NCI-H2029 treated with DMSO at 0.1 percent for 48 hours (cell line): ENCODE measurements at regions not wholly inside any gene's neighbourhood (a gene's known extent, or its start where the extent isn't known, plus 50 kb on each side); places are given as distances from the start of the nearest gene placed in this dataset.

Source experiments
- DNase-seq: peaks from one replicate; lab custom pipeline; 2025; lab: John Stamatoyannopoulos, UW

DNA sequence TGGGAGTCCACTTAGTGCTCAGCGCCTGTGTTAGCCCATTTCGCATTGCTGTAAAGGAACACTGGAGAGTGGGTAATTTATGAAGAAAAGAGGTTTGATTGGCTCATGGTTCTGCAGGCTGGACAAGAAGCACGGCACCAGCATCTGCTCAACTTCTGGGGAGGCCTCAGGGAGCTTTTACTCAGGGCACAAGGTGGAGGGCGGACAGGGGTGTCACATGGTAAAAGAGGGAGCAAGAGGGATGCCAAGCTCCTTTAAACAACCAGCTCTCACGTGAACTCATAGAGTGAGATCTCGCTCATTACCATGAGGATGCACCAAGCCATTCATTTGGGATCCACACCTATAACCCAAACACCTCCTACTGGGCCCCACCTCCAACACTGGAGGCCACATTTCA lies 181.4 kb upstream of the TLE3 start:
- no peak for DNase-seq

DNA sequence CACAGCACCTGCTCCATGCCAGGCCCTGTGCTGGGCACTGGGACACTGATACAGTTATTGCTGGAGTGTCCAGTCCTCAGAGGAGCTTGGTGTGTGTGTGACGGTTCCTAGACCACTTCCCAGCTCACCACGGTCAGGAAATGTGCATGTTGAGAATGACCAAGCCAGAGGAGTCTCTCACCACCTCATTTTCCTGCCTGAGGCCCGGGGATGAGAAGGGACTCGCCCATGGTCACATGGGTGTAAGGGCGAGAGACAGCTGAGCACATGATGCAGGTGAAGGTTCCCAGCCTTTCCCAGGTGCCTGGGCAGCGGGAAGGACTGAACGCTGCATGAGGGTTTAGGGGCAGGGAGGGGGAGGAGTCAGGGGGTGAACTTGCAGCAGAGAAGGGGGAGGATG lies 180.9 kb upstream of the TLE3 start:
- no peak for DNase-seq

DNA sequence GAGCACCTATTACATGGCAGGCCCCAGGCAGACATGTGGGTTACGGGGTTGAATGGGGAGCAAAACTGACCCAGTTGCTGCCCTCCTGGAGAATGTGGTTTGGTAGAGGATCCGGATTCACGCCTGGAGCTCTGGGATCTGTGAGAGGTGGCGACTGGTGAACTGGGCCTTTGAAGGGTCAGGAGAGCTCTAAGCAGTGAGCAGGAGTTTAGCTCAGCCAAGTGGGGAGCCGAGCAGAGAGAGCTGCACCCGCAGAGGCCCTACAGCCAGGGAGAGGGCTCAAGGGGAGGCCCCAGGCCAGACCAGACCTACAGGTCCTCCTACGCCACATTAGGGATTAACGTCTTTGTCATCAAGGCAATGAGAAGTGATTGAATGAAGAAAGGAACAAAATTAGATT lies 179.8 kb upstream of the TLE3 start:
- DNase-seq = no peak

DNA sequence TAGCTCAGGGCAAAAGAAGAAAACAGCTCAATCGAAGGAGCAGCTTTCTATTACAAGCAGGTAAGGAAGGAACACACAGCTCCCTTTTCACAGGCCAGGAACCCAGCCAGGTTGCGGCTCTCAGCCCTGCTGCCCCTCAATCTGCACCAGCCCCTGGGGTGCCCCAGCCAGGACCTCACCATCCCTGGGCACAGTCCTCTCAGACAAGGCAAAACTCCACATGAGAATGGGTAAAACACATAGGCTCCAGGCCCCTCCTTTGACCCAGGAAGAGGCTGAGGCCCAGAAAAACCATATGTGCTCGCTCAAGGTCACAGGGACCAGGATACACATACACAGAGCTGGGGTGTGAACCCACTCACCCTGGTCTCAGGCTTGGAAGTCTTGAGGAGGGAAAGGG lies 178.7 kb upstream of the TLE3 start:
- no peak for DNase-seq

DNA sequence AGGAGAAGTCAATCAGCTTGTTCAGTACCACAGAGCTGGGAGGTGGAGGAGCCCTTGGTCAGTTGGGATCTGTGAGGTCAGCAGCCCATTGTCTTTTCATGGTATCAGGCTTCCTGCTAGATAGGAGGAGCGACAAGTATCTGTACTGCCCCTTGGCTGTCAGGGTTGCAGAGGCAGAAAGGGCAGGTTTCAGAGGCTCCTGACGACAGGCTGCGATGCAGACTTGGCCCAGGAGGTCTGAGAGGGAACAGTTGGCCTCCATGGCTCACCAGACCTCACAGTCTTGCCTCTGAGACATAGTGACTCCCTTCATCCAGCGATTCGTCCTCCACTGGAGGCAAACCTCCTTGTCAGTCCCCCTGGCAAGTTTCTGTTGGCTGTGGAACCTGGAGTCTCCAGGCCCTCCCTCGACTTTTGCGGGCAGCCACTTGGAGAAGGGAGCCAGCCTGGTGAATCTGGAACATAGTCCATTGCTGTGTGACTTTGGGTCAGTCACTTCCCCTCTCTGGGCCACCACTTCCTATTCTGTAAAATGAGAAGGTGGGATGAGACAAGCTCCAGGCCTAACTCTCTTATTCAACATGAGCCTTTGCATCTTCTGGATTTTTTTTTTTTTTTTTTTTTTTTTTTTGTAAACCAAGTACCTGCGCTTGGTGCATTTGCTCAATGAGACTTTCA lies 177.9 kb upstream of the TLE3 start:
- no peak for DNase-seq

DNA sequence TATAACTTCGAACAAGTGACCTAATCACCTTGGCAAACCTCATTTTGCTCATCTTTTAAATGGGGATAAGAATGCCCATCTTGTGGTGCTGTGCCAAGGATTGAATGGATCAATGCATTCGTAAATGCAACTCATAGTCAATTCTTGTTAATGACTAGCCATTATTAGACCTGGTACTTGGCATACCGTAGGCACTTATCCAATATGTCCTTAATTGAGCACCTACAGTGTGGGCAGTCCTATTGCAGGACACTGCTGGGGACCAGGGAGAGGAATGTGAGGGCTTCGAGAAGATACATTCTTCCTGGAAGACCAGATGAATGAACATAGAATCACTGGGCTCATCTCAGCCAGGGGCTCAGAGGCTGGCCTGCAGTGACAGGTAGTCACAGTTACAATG lies 177.2 kb upstream of the TLE3 start:
- no peak for DNase-seq

DNA sequence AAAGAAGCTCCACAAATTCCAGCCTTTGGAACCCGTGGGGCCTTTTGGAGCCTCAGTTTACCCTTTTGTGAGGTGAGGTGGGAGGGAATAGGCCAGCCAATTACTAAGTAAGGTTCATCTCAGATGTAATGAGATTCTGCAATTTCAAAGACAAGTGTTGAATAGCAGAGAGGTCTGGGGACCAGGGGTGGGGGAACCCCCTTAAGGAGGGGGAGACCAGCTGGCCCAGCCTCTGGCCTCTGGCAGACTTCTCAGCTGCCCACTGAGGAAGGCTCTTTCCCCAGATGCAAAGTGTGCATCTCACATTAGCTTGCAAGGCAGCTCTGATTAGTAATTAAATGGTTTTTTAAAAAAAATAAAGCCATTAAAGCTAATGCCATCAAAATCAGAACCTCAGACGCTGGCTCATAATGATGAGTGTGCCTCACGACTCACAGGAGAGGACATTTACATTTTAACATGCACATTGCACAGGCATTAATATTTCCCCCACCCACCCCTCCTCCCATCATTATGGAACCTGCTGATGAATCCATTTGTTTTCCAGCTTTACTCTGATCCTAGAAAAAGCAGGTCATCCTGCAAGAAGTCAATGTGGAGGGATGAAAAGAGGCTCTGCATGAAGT lies 176.7 kb upstream of the TLE3 start:
- DNase-seq = no peak

DNA sequence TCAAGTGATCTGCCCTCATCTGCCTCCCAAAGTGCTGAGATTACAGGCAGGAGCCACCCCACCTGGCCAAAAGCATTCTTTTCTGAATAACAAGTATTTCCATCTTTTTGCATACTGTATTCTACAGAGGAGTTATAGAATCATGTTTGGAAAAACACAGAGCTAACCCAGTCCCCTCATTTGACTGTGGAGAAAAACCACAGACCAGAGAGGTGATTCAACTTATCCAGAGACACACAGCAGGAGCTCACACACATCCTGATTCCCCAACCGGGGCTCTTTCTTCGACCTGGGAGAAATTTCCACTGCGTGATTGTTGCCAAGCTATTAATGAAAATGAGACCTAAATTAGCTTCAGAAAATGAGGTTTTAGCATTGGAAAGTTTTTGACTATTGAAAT lies 176.1 kb upstream of the TLE3 start:
- no peak for DNase-seq

DNA sequence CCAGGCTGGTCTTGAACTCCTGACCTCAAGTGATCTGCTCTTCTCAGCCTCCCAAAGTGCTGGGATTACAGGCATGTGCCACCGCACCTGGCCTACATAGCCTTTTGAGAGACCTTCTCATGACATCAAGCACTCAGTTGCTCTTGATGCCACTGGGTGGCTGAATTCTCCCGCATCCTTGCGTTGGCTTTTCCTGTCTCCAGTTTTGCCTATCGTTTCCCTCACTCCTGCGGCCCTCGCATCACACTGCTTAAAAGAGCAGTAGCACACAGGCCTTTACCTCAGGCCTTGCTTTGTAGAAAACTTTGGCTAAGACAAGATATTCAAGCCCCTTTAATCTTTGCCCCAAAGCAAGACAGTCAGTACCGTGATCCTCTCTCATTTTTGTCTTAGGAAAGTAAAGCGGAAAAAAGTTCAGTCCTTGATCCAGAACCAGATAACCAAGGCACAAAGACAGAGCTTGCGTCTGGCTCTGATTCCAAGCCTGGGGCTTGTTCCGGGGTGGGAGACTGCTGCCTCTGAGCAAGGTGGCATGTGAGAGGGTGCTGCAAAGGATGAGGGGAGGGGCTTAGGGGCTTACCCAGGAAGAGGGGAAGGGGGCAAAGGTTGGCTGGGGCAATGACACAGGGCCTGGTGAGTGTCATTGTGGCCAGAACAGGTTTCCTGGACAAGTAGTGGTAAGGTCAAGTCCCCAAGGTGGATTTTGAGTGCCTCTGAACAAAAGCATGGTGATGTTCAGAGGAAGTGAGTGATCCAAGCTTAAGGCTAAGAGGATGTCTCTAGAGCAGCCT lies 175.0 kb upstream of the TLE3 start:
- DNase-seq = no peak

DNA sequence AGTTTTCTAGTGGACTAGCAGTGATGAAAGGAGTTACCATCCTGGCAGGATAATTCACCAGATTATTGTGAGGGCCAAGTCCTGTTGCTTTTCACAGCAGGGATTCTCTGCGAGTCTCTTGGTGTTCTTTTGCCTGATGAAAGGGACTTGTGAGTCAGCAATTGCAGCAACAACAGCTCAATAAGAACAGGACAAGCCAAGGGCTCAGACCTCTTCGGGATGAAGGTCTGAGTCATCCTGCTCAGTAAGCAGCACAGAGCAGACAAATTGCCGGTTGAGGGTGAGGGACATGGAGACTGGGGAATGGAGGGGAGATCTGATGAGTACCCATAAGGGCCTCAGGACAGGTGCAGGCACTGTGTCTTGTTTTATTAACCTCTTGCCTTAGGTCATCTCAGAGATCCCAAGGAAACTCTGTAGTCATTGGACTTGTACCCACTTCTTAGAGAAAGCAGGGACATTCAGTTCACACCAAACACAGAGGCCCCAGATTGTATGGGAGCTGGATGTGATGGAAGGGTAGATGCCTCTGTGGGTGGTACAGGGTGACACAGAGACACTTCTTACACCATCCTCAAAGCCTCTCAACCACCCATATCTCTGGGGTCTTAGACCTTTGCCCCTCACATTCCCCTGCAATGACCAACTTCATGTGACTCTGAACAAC lies 173.8 kb upstream of the TLE3 start:
- no peak for DNase-seq

DNA sequence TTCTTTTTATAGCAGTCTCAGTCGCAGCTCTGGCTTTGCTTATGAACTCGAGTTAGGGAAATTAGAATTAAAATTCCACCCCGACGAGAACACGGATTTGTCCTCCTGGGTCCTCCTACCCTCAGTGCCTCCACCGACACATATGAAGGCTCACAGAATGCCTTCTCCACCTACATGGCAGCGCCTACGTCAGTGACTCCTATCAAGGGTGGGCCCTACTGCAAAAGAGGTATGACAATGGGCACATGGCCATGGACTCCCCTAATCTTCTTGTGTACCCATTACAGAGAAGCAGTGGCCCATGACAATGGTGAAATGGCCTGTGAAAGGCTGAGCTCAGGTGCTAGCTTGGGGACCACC lies 173.0 kb upstream of the TLE3 start:
- no peak for DNase-seq

DNA sequence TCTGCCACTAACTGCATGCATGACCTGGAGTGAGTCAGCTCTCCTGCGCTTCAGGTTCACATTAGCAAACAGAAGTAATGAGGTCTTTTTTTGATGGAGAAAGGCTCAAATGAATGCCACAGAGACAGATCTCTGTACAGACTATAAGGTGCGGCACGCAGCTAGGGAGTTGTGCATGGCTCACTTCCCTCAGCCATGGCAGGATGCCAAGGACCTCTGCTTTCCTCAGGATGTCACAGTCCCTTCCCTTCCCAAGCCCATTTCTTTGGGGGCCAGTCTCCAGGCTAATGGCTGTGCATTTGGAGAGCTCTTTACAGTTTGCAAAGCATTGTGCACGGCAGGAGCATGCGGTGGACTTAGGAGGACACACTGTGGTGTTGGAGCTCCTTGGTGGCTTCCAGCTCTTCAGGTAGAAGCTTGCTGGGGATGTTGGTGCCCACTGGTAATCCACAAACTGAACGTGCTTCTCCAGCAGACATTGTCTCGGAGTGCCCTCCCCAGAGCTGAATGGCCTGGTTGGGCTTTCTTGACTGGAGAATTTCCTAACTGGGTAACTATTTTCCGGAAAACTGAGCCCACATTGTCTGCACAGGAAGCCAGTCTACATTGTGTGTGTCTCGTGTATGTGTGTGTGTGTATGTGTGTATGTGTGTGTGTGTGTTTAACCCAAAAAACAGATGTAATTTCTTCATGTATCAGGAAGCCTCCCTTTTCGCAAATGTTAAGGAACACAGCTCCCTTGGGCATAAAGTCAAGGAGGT lies 172.5 kb upstream of the TLE3 start:
- no peak for DNase-seq

DNA sequence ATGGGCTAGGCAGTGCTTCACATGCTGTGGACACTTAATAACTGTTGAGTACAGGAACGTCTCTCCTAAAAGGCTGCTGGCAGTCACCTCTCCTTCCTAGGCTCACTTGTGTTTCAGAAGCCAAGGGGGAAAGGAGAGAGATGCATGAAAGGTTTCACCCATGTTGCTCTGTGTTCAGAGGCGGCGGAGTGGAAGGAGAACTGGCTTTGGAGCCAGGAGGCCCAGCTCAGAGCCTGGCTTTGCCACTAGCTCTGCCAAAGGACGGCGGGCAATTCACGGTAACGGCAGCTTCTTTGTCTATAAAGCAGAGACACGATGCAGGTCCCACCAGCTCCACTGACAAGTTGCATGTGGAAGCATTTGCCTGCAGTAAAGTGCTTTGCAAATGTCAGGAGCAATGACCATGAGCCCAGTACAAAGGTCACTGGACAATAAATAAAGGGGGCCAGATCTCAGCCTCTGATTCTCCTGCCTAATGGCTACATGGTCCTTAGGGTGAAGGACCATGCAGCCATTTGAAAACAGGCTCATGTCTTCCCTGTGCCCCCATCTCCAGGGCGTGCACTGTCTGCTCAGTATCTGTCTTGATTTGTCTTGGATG lies 171.7 kb upstream of the TLE3 start:
- no peak for DNase-seq

DNA sequence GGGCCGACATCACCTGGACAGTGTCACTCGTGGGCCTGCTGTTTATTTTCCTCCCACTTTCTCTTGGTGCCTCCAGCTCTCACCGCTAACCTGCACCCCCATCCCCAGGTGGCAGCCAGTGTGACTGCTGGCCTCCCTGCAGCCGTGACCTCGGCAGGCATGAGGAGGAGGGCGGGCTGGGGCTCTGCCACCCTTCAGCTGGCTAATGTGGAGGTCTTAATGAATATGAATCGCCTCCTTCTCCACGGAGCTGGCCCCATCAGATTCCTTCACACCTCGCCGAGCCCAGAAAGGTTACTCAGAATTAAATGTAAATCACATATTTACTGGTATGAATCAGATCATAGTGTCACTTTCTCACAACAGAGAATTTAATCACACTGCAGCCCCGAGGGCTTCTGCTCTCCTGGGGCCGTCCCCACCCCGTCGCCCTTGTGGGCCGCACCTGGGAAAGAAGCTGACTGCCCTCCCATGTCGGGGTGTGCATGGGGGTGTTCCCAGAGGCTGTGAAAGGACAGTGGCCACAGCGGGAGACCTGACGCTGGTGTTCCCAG lies 171.1 kb upstream of the TLE3 start:
- no peak for DNase-seq

DNA sequence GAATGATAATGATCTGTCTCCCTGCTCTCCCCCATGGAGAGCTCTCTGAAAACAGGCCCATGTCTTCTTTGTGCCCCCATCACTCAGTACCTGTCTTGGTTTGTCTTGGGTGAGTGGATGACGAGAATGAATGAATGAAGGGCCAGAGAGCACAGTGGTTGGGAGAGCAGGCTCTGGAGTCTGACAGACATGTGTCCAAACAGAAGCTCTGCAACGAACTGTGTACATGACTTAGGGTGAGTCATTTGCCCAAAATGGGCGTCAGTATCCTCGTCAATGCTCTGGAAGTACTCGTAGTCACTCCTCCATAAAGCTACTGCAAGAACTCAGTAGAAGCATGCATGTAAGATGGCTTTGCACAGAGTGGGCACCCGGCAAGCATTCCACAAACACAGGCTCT lies 170.2 kb upstream of the TLE3 start:
- DNase-seq = no peak

DNA sequence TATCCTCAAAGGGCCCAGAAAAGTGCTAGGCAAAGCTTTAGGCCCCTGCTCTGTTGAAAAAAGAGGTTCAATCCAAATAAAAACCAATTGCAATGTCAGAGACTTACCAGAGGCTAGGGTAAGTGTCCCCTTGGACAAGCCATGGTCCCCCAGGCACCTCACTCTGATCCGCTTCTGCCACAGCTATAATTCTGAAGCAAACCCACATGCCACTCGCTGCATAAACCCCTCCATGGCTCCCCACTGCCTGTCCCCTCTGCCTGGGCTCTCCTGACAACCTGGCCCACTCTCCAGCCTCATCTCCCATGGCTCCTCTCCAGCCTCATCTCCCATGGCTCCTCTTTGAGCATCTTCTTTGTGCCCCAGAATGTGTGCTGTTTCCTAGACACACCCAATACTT lies 169.6 kb upstream of the TLE3 start:
- DNase-seq = no peak

DNA sequence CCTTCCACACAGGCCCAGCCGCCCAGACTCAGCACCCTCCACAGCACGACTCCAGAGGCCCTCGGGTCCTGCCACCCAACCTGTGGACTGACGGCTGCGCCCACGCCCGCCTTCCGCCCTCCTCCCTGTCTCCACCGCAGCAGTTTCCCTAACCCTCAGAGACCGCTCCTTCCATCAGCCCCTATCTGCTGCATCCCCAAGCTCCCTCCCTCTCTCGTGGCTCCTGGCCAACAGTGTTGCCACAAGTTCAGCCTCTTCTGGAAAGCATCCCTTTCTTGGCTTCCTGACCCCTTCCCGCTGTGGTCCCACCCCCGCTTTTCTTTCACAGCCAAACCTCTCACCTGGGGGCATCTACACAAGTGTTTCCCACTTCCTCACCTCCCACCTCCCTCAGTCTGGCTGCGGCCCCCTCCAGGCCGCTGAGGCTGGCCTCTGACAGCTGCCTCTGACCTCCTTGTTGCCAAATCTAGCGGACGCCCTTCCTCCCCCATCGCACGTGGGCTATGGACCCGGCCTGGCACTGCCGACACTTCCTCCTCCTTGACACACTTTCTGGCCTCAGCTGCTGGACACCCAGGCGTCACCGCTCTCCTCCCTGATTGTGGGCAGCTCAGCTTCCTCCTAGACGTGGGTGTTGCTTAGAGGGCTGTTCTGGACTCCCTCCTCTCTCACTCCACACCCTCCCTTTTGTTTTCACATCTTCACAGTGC lies 168.8 kb upstream of the TLE3 start:
- DNase-seq = no peak

DNA sequence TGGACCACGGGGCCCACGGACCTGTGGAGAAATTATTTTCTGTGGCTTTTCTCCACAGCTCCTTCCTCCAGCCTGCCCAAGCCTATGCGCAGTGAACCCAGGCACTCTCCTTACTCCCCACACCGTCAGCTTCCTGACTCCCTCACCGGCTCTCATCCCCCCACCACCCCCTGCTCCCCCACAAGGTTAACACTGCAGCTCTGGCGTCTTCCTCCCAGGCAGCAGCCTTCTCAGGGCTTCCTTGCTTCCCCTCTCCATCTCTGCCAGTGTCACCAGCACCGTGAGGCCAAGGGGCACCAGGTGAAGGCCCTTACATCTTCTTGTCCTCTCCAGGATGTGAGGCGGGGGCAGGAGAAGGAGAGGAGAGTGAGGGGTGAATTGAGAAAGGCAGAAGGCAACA lies 168.3 kb upstream of the TLE3 start:
- no peak for DNase-seq

DNA sequence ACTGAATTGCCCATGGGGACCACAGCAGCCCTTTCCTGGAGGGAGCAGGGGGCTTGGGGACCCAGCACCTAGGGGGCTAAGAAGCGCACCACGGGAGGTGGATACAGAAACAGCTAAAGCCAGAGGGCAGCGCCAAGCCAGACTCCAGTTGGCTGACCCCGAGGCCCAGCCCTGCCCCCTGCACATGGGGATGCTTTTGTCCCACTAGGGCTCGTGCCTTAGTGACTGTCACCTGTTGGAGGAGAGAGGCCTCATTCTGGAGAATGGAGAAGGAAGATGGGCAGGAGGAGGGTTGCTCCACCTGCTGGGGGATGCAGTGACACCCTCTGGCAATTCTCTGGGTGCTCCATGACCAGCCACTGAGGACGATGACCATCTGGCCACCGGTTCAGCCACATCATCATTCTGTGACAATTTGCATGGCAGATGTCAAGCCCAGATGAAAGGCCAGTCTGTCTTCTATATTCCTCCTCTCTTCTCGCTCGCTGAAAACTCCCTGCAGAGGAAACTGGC lies 167.8 kb upstream of the TLE3 start:
- DNase-seq = no peak

DNA sequence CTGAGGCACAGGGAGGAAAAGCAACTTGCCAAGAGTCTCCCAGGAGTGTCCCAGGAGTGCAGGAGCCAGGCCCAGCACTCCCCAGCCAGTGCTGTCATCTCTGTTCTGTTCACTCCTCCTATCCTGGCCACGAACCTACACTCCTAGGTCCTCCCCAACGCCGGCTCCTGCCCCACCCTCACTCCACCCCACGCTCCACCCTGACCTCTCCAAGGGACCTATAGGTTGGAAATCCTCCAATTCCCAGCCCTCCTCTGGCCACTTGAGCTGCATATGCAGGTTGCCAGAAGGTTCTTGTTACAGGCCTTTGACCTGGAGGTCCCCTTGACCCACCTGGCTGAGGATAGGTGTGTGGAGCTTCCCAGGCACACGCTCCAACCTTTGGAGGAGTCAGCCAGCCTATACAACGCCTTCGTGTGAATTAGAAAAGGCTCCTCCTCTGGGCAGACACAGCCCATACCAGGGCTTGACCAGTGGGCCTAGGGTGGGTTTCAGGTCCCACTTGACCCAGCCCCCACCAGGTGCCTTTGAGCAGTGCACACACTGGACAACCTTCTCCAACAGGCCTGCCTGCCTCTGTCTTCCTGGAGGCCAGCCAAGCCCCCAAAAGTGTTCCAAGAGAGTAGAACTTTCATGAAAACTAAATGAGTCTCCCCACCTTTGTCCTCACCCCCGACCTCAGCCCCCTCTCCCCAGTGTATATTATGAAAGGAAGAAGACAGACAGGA lies 167.2 kb upstream of the TLE3 start:
- no peak for DNase-seq
